ENCODE measurements at regions not wholly inside any gene's neighbourhood (a gene's known extent, or its start where the extent isn't known, plus 50 kb on each side); places are given as distances from the start of the nearest gene placed in this dataset.

- peak overlapping the region in 3 of 12 donors; percentile 4 to 20 (median 15) for H3K4me3 ChIP-seq
- DNase-seq (peak in 1 of 5 donors; percentile 23), ATAC-seq (peak; percentile 92 to 97 (median 94))
- H3K9me3 ChIP-seq = no peaks in the 10 kb centered on the region
- H3K27me3 ChIP-seq = no peaks in the 10 kb centered on the region
- TF ChIP-seq POLR2A (IDR thresholded peaks at IDR 0.05) (no peak), CTCF (IDR thresholded peaks at IDR 0.05) (no peak)
- WGBS, 4 donors = 35 to 45% (median 38%) methylated on average over 4 of the region's 4 CpGs
- peaks cover 0 to 35% (median 10%) of the 10 kb centered on the region in 12 donors for H3K4me1 ChIP-seq
- H3K36me3 ChIP-seq = peaks cover 0 to 32% (median 6%) of the 10 kb centered on the region in 9 donors
- intact Hi-C loops (cut with DNase I) = no loop called here
- H3K27ac ChIP-seq = peak overlapping the region; percentile 33 to 90 (median 75)
Observed at GRCh38 chr15:62816342-62817069, 226.0 kb upstream of the TPM1 start.

DNA sequence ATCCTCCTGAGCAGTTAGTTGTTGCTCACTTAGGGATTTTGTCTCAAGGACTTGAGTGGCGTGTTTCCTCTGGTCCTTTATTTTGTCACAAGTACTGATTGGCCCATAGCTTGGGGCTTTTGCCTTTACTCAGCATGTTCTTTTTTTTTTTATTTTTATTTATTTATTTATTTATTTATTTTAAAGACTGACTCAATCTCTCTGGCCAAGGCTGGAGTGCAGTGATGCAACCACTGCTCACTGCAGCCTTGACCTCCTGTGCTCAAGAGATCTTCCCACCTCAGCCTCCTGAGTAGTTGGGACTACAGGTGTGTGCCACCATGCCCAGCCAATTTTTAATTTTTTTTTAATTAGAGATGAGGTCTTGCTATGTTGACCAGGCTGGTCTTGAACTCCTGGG, 223.9 kb upstream of the TPM1 start:
- DNase-seq (no peak), ATAC-seq (no peak)
- Histone ChIP-seq H3K4me3 (no peak overlapping the region), H3K9me3 (no peaks in the 10 kb centered on the region), H3K27ac (no peak overlapping the region), H3K36me3 (peaks cover 0 to 39% (median 6%) of the 10 kb centered on the region in 9 donors), H3K27me3 (no peaks in the 10 kb centered on the region), H3K4me1 (peaks cover 0 to 35% (median 10%) of the 10 kb centered on the region in 12 donors)
- TF ChIP-seq POLR2A (IDR thresholded peaks at IDR 0.05) (no peak), CTCF (IDR thresholded peaks at IDR 0.05) (no peak)
- intact Hi-C loops (cut with DNase I) = no loop called here
- WGBS, 4 donors = 94 to 98% (median 97%) methylated on average over 1 of the region's 1 CpG

DNA sequence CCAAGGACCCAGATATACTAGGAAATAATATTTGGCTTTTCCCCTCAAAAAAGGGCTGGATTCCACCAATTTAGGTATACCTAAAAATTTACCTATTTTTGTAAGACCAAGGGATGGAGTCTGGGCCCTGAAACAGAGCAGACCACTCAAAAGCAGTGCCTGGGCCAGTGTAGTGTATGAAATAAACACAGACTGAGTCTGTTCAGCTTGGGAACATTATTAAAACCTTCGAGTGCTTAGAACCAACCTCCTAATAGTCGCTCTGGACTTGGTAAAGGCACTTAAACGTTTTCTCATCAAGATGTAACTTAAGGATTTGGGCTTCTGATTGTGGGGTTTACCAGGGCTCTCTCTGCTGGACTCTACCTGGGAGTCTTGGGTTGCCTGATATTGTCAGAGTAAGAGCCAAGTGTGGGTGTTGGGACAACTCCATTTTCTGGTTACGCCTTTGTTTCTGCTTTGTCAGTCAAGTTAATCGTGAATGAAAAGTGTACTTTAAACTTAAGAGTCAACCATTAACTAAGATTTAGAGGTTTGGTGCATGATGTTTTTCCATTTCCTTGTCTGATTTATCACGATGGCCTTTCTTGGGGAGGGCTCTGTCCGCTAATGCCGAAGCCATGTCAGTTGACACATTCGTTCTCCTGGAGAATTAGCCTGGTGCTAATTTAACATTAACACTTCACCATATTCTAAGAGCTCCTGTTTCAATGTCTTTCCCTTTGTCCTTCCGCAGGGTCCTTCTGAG, 221.0 kb upstream of the TPM1 start:
- H3K27me3 ChIP-seq = no peaks in the 10 kb centered on the region
- H3K9me3 ChIP-seq = no peaks in the 10 kb centered on the region
- 90 to 92% (median 92%) methylated on average over 10 of the region's 10 CpGs for WGBS, 4 donors
- no peak overlapping the region for H3K4me3 ChIP-seq
- no peak overlapping the region for H3K27ac ChIP-seq
- ATAC-seq (no peak), DNase-seq (no peak)
- H3K4me1 ChIP-seq = peaks cover 0 to 20% (median 4%) of the 10 kb centered on the region in 12 donors
- TF ChIP-seq CTCF (IDR thresholded peaks at IDR 0.05) = no peak
- TF ChIP-seq POLR2A (IDR thresholded peaks at IDR 0.05) = no peak
- H3K36me3 ChIP-seq = peaks cover 0 to 39% (median 6%) of the 10 kb centered on the region in 9 donors
- intact Hi-C loops (cut with DNase I) = no loop called here

- Histone ChIP-seq H3K27ac (no peak overlapping the region), H3K4me3 (no peak overlapping the region), H3K9me3 (no peaks in the 10 kb centered on the region), H3K36me3 (peaks cover 0 to 39% (median 6%) of the 10 kb centered on the region in 9 donors), H3K4me1 (peaks cover 0 to 14% (median 4%) of the 10 kb centered on the region in 12 donors), H3K27me3 (no peaks in the 10 kb centered on the region)
- ATAC-seq = no peak
- intact Hi-C loops (cut with DNase I) = no loop called here
- WGBS, 4 donors = 58 to 82% (median 80%) methylated on average over 4 of the region's 4 CpGs
- TF ChIP-seq CTCF (IDR thresholded peaks at IDR 0.05) (no peak), POLR2A (IDR thresholded peaks at IDR 0.05) (no peak)
- no peak for DNase-seq
Observed at GRCh38 chr15:62822228-62822627, 220.3 kb upstream of the TPM1 start.

Data from heart left ventricle (tissue), 16 donors.